Neural cell (in vitro differentiated cells): ENCODE measurements at regions not wholly inside any gene's neighbourhood (a gene's known extent, or its start where the extent isn't known, plus 50 kb on each side); places are given as distances from the start of the nearest gene placed in this dataset.

Experiments used
- POLR2AphosphoS5 ChIP-seq: IDR thresholded peaks from 2 replicates; pipeline ENCODE4 v1.6.1; 2012
- TF ChIP-seq, protein P1 (sequence below): fragments of 450-650 bp; IDR thresholded peaks from 2 replicates; pipeline ENCODE4 v1.5.1; 2014; ENCODE audit warnings: antibody characterized with exemption, mild to moderate bottlenecking, moderate library complexity; ENCODE audit not compliant: poor library complexity, severe bottlenecking

DNA sequence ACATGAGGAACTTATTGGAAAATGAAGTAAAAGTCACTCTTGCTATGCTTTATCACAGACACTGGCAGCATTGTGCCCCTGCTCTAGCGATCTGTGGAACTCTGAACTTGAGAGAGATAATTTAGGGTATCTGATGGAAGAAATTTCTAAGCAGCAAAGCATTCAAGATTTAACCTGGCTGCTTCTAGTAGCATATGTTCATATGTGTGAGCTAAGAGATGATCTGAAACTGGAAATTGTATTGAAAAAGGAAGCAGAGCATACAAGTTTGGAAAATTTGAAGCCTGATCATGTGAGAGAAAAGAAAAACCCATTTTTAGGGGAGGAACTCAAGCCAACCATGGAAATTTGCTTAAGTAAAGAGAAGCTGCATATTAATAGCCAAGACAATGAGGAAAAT is 657.7 kb downstream of the TRAM1L1 start:
- TF ChIP-seq, protein P1, sequence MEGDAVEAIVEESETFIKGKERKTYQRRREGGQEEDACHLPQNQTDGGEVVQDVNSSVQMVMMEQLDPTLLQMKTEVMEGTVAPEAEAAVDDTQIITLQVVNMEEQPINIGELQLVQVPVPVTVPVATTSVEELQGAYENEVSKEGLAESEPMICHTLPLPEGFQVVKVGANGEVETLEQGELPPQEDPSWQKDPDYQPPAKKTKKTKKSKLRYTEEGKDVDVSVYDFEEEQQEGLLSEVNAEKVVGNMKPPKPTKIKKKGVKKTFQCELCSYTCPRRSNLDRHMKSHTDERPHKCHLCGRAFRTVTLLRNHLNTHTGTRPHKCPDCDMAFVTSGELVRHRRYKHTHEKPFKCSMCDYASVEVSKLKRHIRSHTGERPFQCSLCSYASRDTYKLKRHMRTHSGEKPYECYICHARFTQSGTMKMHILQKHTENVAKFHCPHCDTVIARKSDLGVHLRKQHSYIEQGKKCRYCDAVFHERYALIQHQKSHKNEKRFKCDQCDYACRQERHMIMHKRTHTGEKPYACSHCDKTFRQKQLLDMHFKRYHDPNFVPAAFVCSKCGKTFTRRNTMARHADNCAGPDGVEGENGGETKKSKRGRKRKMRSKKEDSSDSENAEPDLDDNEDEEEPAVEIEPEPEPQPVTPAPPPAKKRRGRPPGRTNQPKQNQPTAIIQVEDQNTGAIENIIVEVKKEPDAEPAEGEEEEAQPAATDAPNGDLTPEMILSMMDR: no peak
- TF ChIP-seq POLR2AphosphoS5: no peak
